ENCODE measurements at regions not wholly inside any gene's neighbourhood (a gene's known extent, or its start where the extent isn't known, plus 50 kb on each side); places are given as distances from the start of the nearest gene placed in this dataset.

GRCh38 chr18:78776151-78776550, 203.5 kb upstream of the SALL3 start:
- no peak for TF ChIP-seq POLR2AphosphoS5 (IDR thresholded peaks at IDR 0.05)
- no peak for TF ChIP-seq CTCF (IDR thresholded peaks at IDR 0.05)
- TF ChIP-seq POLR2A (IDR thresholded peaks at IDR 0.05) = no peak
- TF ChIP-seq EP300 (IDR thresholded peaks at IDR 0.05) = no peak

Data from sigmoid colon (tissue), 4 donors.